HG02678 (cell line): ENCODE measurements at regions not wholly inside any gene's neighbourhood (a gene's known extent, or its start where the extent isn't known, plus 50 kb on each side); places are given as distances from the start of the nearest gene placed in this dataset.
A peak's percentile ranks its signal among the peaks of the same experiment; 100 is the strongest.
"Not testable (repeated sequence)": the region's sequence is repeated elsewhere in the genome, so short reads cannot be mapped to it uniquely, and the experiment has no call there.

Experiments
- ATAC-seq: cut with Tn5 transposase; IDR thresholded peaks from one replicate; pipeline ENCODE4 v1.9.1; 2021; ENCODE audit warnings: mild to moderate bottlenecking, moderate library complexity; ENCODE audit not compliant: unreplicated experiment

DNA sequence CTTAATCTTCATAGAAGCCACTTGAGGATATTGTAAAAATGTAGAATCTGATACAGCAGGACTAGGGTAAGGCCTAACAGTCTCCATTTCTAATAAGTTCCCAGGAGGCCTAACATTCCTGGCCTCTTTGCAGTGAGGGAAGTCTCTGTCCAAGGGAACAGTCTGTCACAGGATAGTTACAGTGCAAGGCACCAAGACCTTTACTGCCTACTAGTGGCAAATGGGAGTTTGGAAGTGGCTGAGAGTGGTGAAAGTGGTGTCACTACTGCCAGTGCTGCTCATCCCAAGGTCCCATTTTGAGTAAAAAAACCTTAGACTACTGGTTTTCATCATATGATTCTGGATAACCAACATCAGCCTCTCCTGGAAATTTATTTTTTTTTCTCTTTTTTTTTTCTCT, 619.5 kb upstream of the SEMA3D start:
- ATAC-seq: no peak

- ATAC-seq: no peak
Observed at GRCh38 chr7:85805656-85806055, 618.8 kb upstream of the SEMA3D start.

- ATAC-seq: no peak
Observed at GRCh38 chr7:85805249-85805648, 618.4 kb upstream of the SEMA3D start.

DNA sequence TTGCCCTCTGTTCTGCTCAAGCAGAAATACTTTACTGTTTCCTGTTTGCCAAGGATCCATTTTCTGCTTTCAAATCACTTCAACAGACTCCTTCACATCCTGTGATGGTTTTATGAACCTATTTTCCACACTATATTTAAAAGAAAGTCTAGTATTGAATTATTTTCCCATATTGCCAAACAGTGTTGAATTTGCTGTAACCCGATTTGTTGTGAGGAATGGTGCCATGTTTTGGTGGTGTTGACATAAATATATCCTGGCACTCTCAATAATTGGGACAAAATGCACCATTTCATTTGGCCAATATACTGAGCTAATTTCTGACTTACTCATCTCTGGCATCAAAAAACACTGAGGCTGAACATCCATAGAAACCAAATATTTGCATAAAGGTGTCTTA, 615.4 kb upstream of the SEMA3D start:
- ATAC-seq: no peak

DNA sequence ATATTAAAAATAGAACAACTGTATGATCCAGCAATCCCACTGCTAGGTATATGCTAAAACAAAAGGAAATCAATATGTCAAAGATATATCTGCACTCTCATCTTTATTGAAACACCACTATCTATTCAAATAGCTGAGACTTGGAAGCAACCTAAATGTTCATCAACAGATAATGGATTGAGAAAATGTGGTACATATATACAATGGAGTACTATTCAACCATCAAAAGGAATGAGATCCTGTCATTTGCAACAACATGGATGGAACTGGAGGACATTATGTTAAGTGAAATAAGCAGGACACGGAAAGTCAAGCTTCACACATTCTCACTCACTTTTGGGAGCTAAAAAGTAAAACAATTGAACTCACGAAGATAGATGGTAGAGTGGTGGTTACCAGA, 610.1 kb upstream of the SEMA3D start:
- no peak for ATAC-seq

GRCh38 chr7:85791098-85791497, 604.2 kb upstream of the SEMA3D start:
- ATAC-seq: not testable (repeated sequence)

- no peak for ATAC-seq
Observed at GRCh38 chr7:85781606-85782005, 594.8 kb upstream of the SEMA3D start.

DNA sequence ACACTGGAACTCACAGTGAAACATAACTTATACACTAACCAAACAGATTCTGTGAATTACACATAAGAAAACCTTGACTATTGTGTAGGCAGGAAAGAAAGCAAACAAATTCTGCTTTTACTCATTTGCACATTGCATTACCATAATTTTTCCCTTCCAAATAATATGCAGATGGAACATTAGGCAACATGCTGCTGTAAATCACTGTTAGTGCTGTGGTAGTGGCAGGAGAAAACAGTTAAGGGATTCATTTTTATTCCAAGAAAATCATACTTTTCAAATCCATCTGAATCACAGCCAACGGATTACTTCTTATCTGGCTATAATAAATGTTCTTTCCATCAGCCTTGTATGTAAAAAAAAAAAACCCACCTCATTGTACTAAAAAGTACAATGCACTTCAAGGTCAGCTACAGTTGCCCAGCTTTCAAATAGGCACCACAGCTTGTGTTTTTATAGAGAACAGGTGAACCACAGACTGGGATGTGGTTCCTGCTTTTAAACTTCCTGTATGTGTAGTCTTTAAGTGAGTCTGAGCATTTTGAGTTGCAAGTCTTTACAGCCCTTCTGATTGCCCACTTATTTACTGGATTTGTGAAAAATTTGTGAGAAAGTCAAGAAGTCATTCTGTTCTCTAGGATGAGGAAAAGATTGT, 590.0 kb upstream of the SEMA3D start:
- ATAC-seq: no peak

DNA sequence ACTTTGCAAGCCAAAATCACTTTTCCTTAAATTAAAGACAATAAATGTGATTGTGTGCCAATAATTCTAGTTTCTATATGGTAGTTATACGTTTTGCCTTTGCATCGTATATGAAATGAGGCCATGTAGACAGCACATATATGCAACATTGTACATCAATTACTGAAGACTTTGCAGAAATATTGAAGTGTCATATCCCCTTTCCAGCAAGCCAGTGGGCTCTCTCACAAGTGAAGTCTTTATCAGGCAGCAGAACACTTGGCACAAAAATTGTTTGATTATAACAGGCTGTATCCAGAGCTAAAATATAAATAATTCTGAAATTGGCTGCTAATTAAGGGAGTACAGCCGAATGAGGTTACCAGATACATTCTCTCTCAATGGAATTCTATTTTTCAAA, 588.6 kb upstream of the SEMA3D start:
- no peak for ATAC-seq

DNA sequence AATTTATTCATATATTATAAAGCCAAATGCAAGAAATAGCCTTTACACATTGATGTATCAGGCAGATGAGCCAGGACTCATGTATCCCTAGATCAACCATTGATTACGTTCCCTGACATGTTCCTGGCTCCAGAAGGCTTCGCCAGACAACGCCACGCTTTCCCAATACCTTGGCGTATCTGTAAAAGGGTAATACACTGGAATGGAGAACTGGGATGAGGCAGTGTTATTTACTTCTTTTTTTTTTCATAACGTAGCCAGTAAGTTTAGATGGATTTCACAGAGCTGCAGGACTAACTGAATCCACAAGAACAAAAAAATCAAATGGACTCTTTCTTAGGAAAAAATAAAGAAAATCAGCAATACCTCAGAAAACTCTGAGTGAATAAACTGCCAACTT, 588.1 kb upstream of the SEMA3D start:
- ATAC-seq: no peak

GRCh38 chr7:85773116-85773728, 586.4 kb upstream of the SEMA3D start:
- ATAC-seq: no peak

GRCh38 chr7:85771516-85771915, 584.7 kb upstream of the SEMA3D start:
- ATAC-seq: no peak

DNA sequence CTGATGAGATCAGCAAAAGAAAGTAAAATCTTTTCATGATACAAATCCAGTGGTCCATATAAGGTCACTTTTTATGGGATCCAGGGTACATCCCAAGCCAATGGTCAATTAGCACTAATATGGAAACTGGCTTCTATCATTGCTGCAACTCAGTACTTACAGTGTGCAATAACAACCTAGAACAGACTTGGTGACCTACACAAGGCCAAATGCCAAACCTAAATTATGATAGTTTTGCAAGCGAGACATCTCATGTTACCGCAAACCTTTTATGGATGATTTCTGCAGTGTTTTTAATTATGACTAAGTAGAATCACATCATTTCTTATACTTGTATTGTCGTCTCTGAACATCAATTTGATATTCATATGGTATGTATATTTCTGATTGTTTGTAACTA, 583.5 kb upstream of the SEMA3D start:
- ATAC-seq: no peak

- no peak for ATAC-seq
Observed at GRCh38 chr7:85765698-85766298, 578.9 kb upstream of the SEMA3D start.

GRCh38 chr7:85764034-85764433, 577.2 kb upstream of the SEMA3D start:
- no peak for ATAC-seq

DNA sequence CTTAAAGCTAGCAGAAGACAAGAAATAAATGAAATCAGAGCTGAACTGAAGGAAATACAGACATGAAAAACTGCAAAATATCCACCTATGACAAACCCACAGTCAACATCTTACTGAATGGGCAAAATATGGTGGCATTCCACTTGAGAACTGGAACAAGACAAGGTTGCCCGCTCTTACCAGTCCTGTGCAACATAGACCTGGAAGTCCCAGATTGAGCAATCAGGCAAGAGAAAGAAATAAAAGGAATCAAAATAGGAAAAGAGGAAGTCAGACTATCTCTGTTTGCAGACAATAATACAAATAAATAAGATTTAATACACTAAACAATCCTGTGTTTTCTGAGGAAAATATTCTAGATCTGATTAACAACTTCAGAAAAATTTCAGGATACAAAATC, 570.5 kb upstream of the SEMA3D start:
- no peak for ATAC-seq

GRCh38 chr7:85750454-85750949, 563.6 kb upstream of the SEMA3D start:
- peak; percentile 88 for ATAC-seq

GRCh38 chr7:85749696-85750453, 563.0 kb upstream of the SEMA3D start:
- peak; percentile 9 for ATAC-seq

DNA sequence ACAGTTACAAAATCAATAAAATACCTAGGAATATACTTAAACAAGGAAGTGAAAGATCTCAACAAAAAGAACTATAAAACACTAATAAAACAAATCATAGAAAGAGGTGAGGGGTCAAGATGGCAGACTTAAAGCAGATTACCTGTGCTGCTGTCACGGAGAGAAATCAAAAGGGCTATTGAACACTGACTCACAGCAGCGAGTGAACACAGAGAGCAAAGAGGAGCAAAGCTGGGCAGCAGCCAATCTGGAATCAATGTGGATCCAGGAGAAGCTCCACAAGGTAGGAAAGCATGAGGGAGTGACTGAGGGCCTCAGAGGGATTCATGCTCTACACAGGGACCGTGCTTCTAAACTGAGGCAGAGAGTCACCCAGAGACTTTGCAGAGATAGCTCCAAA, 562.0 kb upstream of the SEMA3D start:
- ATAC-seq: no peak

GRCh38 chr7:85737426-85737825, 550.6 kb upstream of the SEMA3D start:
- no peak for ATAC-seq

DNA sequence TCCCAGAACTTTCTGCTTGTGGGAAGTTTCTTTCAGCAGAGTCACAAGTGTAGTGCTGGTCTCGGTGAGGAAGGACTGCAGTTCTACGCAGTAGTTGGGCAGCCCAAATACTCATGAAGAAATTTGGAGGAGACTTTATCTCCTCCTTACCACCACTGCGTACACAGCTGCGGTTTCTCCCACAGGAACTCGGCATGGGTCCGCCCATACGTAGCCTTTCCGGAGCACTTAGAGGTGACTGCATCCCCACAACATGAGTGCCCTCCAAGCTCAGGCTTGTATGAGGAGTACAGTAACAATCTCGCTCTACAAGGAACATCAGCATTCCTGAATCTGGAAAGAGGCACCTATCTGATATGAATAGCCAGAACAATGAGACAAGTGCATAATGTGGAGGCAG, 549.2 kb upstream of the SEMA3D start:
- no peak for ATAC-seq

- no peak for ATAC-seq
Observed at GRCh38 chr7:85734823-85735222, 548.0 kb upstream of the SEMA3D start.
